ENCODE measurements at regions not wholly inside any gene's neighbourhood (a gene's known extent, or its start where the extent isn't known, plus 50 kb on each side); places are given as distances from the start of the nearest gene placed in this dataset.
A peak's percentile ranks its signal among the peaks of the same experiment; 100 is the strongest.
"Not testable (repeated sequence)": the region's sequence is repeated elsewhere in the genome, so short reads cannot be mapped to it uniquely, and the experiment has no call there.

DNA sequence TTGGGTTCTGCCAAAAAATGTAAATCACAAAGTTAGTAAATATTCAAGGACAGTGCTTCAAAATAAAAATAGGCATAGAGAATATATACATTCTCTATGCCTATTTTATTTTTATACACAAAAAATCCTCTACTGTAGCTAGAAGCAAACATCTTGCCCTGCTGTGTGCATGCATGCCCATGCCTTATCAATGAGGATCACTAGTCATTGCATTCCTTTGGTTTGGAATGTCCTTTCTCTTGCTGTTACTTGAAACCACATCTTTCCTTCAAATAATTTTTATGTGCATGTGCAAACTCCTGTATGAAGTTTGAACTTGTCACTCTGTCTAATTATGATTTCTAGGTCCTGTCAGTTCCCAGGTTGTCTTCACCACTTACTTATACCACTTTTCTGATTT lies 278.9 kb upstream of the IZUMO3 start:
- no peak for DNase-seq

- no peak for DNase-seq
Observed at GRCh38 chr9:24820196-24820595, 274.5 kb upstream of the IZUMO3 start.

DNA sequence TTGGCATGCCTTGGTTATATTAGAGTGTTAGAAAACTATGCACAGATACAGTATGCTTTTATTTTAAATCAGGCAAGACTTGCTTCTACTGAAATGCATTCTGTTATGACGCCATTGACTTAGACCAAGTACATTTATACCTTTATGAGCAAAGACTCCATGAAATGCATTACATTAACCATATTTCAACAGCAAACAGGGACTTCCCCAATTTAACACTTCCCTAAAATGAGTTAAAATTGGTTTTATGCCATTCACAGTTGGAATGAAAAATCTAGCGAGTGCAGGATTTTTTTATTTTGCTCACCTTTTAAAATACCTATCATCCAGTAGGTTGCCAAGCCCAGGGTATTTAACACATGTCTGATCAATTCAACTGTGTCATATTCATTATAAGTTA lies 272.1 kb upstream of the IZUMO3 start:
- DNase-seq = peak; percentile 1

DNA sequence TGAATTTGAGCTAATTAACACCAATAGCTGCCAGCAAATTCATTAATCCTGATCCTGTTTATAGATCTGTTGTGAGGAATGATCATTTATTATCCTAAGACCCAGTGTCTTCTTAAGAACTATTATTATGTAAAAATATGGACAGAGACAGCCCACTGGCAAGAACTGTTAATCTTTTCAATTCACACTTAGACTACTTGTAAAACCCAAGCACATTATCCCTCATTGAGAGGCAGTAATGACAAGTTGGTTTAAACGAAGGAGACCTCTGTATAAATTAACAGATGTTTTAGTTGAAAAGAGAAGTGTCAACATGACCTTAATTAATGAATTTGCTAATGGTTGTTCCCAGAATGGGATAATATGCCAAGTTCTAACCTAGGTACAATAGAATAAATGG lies 270.3 kb upstream of the IZUMO3 start:
- no peak for DNase-seq

DNA sequence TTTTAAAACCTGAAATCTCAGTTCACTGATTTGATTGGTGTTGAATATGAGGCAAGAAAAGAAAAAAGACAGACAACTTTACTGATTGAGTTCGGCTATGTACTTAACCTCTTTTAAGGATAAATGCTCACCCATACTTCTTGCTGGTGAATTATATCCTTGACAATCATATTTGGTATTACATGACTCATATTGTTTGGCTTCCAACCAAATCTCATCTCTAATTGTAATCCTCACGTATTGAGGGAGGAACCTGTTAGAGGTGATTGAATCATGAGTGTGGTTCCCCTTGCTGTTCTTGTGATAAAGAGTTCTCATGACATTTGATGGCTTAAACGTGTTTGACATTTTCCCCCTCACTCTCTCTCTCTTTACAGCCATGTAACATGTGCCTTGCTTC lies 255.6 kb upstream of the IZUMO3 start:
- DNase-seq = no peak

DNA sequence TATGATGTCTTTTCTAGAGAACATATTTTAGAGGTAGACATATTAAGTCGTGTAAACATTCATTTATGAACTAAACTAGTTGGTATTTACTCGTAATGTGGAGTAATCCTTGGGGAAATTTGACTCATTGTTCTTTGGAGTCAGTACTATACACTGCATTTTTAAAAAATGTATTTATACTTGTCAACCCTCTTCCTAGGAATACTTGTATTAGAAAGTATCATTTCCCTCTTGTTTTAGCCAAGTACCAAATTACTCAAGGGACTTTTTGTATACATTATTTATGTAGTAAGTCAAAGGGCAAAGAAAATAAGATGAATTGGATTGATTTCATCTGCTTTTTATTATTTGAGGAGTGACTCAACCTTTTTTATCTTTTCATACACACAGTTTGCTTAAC lies 248.1 kb upstream of the IZUMO3 start:
- DNase-seq = no peak

DNA sequence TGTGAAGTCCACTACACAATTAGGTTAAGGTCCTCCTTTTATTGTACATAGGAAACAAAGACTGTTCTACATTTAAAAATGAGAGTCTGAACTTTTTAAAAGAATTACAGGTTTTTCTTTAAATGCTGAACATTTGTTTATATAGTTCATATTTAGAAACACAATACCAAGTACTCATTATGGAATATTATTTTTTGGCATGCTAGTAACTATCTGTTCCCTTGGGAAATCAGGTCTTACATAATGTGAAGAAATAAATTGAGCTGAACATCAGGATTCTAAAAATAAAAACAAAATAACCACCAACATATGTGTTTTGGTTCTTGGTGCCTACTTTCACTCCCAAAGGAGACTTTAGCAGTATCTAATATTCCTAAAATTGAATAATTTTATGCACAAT lies 230.5 kb upstream of the IZUMO3 start:
- DNase-seq = no peak

- DNase-seq = not testable (repeated sequence)
Observed at GRCh38 chr9:24774199-24774598, 228.5 kb upstream of the IZUMO3 start.

DNA sequence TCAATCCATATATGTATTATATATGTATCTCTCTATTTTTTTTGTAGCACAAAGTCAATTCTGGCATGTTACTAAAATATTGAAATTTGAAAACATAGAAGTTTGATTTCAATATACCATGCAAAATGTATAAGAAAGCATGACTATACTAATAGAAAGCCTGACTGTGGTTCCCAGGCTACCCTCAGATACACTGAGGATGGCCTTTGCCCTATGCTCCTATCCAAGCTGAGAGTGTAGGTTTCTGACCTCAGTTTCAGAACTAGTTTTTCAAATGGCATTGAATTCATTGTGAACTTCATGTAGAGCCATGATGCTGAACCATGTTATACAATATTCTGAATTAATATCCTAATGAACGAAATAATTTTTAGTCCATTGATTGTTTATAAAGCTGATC lies 220.4 kb upstream of the IZUMO3 start:
- DNase-seq = no peak

- no peak for DNase-seq
Observed at GRCh38 chr9:24765025-24765756, 219.5 kb upstream of the IZUMO3 start.

DNA sequence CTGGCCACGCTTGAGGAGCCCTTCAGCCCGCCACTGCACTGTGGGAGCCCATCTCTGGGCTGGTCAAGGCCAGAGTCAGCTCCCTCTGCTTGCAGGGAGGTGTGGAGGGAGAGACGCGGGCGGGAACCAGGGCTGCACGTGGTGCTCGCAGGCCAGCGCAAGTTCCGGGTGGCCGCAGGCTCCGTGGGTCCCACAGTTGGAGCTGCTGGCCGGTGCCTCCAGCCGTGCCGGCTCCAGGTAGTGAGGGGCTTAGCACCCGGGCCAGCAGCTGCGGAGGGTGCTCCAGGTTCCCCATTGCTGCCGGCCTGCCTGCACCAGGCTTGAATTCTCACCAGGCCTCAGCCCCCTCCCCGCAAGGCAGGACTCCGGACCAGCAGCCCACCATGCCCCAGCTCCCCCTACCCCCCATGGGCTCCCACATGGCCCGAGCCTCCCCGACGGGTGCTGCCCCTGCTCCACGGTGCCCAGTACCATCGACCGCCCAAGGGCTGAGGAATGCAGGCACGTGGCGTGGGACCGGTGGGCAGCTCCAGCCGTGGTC lies 192.8 kb upstream of the IZUMO3 start:
- DNase-seq = no peak

DNA sequence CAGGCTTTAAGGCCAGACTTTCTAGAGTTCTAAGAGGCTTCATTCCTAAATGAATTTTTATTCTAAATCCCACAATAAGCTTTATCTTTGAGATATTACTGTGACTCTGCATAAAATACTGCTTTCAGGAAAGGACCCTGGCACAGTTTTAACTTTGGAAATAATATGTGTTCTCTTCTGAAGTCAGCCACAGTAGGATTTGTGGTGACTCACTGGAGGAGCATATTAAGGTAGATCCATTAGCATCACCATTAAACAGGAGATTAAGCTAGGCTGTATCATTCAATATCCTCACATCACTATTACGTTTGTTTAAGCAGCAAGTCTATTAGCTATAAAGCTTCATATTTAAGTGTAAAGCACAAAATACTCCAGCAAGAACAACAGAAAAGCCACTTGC lies 186.1 kb upstream of the IZUMO3 start:
- DNase-seq = no peak

DNA sequence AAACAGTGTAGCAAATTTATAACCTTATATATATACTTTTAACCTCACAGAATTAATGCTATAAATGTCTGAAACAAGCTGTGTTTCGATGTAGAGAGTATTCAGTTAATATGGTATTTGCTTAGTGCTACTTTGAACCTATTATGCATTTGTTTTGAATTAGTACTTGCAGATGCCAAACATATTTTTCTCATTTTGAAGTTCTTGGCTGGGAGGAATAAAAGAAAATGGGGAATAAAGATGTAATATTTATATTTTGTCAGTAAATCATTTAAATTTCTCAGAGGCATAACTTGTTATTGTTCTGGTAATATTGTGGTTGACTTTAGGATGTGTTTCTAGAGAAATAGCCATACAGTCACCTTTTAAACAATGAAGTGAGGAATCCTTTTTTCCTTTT lies 175.9 kb upstream of the IZUMO3 start:
- DNase-seq = no peak

DNA sequence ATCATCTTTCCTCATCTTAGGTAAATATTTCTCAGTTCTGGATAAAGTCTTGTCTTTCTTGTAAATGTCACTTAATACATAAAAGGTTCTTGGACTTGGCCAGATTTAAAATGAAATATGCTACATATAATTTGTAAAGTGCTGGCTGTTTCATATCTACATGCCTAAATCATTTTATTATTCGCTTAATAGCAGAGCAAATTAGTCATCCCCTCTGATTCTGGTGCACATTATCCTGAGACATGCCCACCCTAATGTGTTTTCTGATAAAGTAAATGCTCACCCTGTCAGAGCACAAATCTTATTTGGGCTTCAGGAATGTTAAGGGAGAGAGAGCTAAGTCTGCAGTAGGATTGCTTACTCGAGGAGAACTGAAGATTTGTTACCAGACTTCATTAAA lies 166.5 kb upstream of the IZUMO3 start:
- no peak for DNase-seq

DNA sequence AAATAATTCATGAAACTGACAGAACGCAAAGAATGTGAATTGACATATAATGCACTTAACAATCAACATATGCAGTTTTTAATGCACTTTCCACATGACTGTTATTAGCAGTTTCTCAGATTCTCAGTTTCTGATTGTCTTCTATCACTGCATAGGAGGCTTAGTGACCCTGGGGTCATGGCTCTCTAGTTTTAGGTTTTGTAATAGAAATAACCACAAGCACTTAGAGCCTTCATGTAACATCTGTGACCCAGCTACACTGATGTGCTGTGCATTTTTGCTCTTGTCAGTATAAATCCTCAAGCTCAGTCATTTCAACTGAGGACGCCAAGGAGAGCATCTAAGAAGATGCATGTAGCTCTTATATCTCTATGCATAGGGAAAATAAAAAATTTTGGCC lies 163.1 kb upstream of the IZUMO3 start:
- DNase-seq = no peak

DNA sequence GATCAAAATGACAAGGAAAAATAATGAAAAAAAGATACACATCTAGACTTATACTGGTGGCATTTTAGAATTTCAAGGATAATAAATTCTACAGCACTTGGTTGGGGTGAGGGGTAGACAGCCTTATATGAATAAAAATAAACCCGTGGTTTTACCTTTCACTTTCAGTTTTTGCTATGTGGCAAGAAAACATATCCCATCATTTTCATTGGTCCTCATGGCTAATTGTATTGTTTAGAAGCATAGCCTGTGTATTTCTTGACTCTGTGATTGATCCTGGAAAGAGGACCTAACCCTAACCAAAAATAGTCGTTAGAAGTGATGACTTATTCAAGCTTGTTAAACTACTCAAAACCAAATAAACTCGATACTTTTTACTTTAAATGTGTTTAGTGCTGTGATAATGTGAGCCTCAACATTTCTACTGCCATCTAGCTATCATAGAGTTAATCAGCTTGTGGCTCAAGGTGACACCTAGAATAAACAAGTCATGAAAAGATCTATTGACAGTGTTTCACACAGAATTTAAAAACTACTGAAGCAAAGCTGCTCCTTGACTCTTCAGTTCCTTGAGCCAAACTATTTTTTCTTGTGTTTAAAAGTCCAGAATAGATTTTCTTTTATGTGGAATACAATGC lies 153.3 kb upstream of the IZUMO3 start:
- no peak for DNase-seq

- no peak for DNase-seq
Observed at GRCh38 chr9:24672336-24672735, 126.6 kb upstream of the IZUMO3 start.

DNA sequence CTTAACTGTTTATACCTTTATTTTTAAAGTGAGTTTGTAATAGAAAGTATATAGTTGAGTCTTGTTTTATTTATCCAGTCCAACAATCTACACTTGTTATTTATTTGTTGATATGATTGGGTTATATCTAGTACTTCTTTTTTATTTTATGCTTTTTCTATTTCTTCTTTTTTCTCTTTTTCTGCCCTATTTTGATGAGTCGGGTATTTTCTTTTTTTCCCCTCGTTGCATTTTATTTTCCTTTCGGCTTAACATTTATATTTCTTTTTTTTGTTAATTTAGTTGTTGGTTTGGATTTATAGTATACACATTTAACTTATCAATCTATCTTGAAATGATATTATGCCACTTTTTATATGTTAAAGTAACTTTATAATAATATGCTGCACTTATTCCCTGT lies 111.7 kb upstream of the IZUMO3 start:
- no peak for DNase-seq

- no peak for DNase-seq
Observed at GRCh38 chr9:24652181-24652580, 106.5 kb upstream of the IZUMO3 start.

DNA sequence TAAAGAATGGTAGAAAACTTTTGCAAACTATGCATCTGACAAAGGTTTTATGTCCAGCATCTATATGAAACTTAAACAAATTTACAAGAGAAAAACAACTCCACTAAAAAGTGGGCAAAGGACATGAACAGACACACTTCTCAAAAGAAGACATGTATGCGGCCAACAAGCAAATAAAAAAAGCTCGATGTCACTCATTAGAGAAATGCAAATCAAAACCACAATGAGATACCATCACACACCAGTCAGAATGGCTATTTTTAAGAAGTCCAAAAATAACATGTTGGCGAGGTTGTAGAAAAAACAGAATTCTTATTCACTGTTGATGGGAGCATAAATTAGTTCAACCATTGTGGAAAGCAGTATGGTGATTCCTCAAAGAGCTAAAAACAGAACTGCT lies 83.1 kb upstream of the IZUMO3 start:
- DNase-seq = not testable (repeated sequence)

GRCh38 chr9:24625097-24625496 lies 79.4 kb upstream of the IZUMO3 start:
- DNase-seq = no peak

- no peak for DNase-seq
Observed at GRCh38 chr9:24624481-24624880, 78.8 kb upstream of the IZUMO3 start.

DNA sequence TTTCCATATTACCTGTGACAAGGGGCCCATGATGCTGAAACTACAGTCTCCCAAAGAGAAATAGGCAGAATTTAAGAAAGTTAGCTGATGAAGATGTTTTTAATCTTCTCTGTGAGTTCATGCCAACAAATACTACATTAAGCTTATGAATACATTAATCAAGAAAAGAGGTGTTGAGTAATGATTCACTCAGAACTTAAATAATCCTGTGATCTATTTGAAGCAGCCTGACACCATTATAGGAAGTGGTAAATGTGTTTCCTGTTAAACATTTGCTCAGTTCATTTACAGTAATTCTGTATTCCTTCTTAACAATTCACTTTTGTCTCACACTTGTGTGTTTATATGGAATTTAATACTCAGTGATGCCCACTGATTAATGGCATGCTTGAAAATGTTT lies 75.0 kb upstream of the IZUMO3 start:
- no peak for DNase-seq

- DNase-seq = no peak
Observed at GRCh38 chr9:24616863-24617262, 71.2 kb upstream of the IZUMO3 start.

GRCh38 chr9:24614070-24614469 lies 68.4 kb upstream of the IZUMO3 start:
- no peak for DNase-seq
